Tibial nerve (tissue), 4 donors: ENCODE measurements at regions not wholly inside any gene's neighbourhood (a gene's known extent, or its start where the extent isn't known, plus 50 kb on each side); places are given as distances from the start of the nearest gene placed in this dataset.

Experiments
- CTCF ChIP-seq, 5 experiments: fragments of 200-600 bp in 3 of 5; fragments of 450-650 bp in 2 of 5; sonication (generic) in 3 of 5; IDR thresholded peaks; one replicate each; pipeline ENCODE4 v1.5.1; 2016 to 2019; ENCODE audit warnings: antibody characterized with exemption in 5 of 5, mild to moderate bottlenecking in 3 of 5, moderate library complexity in 2 of 5
- EP300 ChIP-seq, 2 donors: sonication (generic); formaldehyde crosslinking; IDR thresholded peaks; one replicate each; pipeline ENCODE4 v1.6.1; 2017; ENCODE audit warnings: antibody characterized with exemption in 2 of 2, mild to moderate bottlenecking in 1 of 2
- POLR2A ChIP-seq, 2 donors: fragments of 450-650 bp; IDR thresholded peaks; one replicate each; pipeline ENCODE4 v1.6.1; 2017; ENCODE audit warnings: antibody characterized with exemption in 2 of 2, mild to moderate bottlenecking in 2 of 2, moderate library complexity in 2 of 2

- TF ChIP-seq EP300 (IDR thresholded peaks at IDR 0.05) (peak in 1 of 2 donors; percentile 59), CTCF (IDR thresholded peaks at IDR 0.05) (no peak), POLR2A (IDR thresholded peaks at IDR 0.05) (no peak)
Observed at GRCh38 chr5:143922718-143923117, 110.8 kb downstream of the HMHB1 start.
